ENCODE measurements at regions not wholly inside any gene's neighbourhood (a gene's known extent, or its start where the extent isn't known, plus 50 kb on each side); places are given as distances from the start of the nearest gene placed in this dataset.

DNA sequence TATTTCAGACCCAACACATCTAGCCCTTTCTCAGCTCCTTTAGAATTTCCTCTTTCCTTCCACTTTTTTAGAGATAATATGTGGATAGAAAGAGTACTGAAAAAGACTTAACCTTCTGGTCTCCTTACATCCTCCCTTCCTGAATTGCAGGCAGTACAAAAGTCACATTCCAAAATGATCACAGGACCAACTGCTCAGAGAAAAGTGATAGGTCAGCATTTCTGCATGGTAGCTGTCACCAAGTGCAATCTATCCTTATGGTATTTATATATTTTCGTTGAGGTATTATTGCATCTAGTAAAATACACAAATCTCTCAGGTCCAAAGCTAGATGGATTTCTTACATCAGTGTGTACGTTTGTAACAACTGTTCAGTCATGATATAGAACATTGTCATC lies 427.5 kb downstream of the LPIN1 start:
- Histone ChIP-seq H3K4me3 (no peak overlapping the region), H3K27ac (no peak overlapping the region), H3K36me3 (replicated peaks in 1 of 2; ENCODE audit: insufficient read depth in 1 of 2, low read depth in 2 of 2) (no peaks in the 10 kb centered on the region), H3K27me3 (no peaks in the 10 kb centered on the region), H3K9me3 (no peaks in the 10 kb centered on the region), H3K4me1 (peaks cover 4% of the 10 kb centered on the region)
- ATAC-seq, result no peak
- no peak for TF ChIP-seq POLR2A (IDR thresholded peaks at IDR 0.05)
- TF ChIP-seq, protein P1, sequence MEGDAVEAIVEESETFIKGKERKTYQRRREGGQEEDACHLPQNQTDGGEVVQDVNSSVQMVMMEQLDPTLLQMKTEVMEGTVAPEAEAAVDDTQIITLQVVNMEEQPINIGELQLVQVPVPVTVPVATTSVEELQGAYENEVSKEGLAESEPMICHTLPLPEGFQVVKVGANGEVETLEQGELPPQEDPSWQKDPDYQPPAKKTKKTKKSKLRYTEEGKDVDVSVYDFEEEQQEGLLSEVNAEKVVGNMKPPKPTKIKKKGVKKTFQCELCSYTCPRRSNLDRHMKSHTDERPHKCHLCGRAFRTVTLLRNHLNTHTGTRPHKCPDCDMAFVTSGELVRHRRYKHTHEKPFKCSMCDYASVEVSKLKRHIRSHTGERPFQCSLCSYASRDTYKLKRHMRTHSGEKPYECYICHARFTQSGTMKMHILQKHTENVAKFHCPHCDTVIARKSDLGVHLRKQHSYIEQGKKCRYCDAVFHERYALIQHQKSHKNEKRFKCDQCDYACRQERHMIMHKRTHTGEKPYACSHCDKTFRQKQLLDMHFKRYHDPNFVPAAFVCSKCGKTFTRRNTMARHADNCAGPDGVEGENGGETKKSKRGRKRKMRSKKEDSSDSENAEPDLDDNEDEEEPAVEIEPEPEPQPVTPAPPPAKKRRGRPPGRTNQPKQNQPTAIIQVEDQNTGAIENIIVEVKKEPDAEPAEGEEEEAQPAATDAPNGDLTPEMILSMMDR (IDR thresholded peaks at IDR 0.05), result no peak
- intact Hi-C loops (cut with DNase I), result no loop called here
- no peak for DNase-seq
- WGBS, 2 donors, result 66 to 67% methylated on average over 2 of the region's 2 CpGs

GRCh38 chr2:12175323-12175722 lies 428.9 kb downstream of the LPIN1 start:
- no peaks in the 10 kb centered on the region for H3K36me3 ChIP-seq (replicated peaks in 1 of 2; ENCODE audit: insufficient read depth in 1 of 2, low read depth in 2 of 2)
- 71 to 84% methylated on average over 2 of the region's 2 CpGs for WGBS, 2 donors
- DNase-seq, result no peak
- ATAC-seq, result no peak
- no peak overlapping the region for H3K4me3 ChIP-seq
- H3K27me3 ChIP-seq, result no peaks in the 10 kb centered on the region
- TF ChIP-seq POLR2A (IDR thresholded peaks at IDR 0.05), result no peak
- TF ChIP-seq, protein P1 (IDR thresholded peaks at IDR 0.05), result no peak
- intact Hi-C loops (cut with DNase I), result no loop called here
- no peak overlapping the region for H3K27ac ChIP-seq
- peaks cover 4% of the 10 kb centered on the region for H3K4me1 ChIP-seq
- no peaks in the 10 kb centered on the region for H3K9me3 ChIP-seq

GRCh38 chr2:12176623-12177454 lies 430.4 kb downstream of the LPIN1 start:
- Histone ChIP-seq H3K4me3 (no peak overlapping the region), H3K9me3 (no peaks in the 10 kb centered on the region), H3K4me1 (peaks cover 4% of the 10 kb centered on the region), H3K27ac (no peak overlapping the region), H3K27me3 (no peaks in the 10 kb centered on the region), H3K36me3 (replicated peaks in 1 of 2; ENCODE audit: insufficient read depth in 1 of 2, low read depth in 2 of 2) (no peaks in the 10 kb centered on the region)
- TF ChIP-seq, protein P1 (IDR thresholded peaks at IDR 0.05), result no peak
- no peak for TF ChIP-seq POLR2A (IDR thresholded peaks at IDR 0.05)
- 26 to 27% methylated on average over 9 of the region's 9 CpGs for WGBS, 2 donors
- peak in 3 of 4 donors; percentile 39 to 59 (median 39) for DNase-seq
- intact Hi-C loops (cut with DNase I), result no loop called here
- ATAC-seq, result peak; percentile 55

DNA sequence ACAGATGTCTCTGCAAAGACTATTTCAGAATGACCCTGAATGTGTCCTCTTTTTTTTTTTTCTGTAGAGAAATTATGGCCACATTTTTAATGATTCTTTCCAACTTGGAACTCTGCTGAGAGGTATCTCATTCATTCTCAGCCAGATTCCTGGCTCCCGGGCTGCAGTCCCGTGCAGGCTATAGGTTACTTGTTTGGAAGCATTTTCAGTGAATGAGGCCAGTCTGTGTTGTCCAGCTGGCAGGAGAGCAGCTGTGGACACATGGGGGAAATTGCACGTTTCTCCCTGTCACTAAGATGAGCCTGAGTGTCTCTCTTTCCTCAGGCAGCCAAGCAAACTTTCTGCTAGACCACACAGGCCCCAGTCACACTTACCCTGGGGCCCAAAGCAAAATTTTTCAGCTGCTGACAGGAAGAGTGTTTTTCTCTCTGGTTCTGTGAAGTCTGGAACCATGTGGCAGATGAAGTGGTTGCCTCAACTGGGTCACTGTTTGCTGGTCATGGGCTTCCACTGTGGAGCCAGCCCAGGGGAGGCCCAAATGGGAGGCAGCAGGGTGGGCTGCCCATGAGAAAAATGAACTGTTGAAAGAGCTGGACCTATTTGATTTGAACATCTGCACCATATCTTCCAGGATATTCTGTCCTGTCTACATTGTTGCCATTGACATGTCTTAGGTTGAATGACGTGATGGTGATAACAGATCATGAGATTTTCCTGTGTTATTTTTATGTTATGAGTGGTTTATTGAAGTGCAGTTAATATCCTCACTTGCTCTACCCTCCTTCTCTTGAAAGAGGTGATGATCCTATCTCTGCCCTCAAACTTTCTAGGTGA lies 431.2 kb downstream of the LPIN1 start:
- no peaks in the 10 kb centered on the region for H3K36me3 ChIP-seq (replicated peaks in 1 of 2; ENCODE audit: insufficient read depth in 1 of 2, low read depth in 2 of 2)
- peak in 3 of 4 donors; percentile 10 to 19 (median 17) for DNase-seq
- intact Hi-C loops (cut with DNase I), result no loop called here
- TF ChIP-seq, protein P1 (IDR thresholded peaks at IDR 0.05), result no peak
- TF ChIP-seq POLR2A (IDR thresholded peaks at IDR 0.05), result no peak
- no peaks in the 10 kb centered on the region for H3K27me3 ChIP-seq
- H3K9me3 ChIP-seq, result no peaks in the 10 kb centered on the region
- H3K4me3 ChIP-seq, result no peak overlapping the region
- WGBS, 2 donors, result 37 to 41% methylated on average over 4 of the region's 4 CpGs
- ATAC-seq, result peak; percentile 35
- H3K4me1 ChIP-seq, result peaks cover 4% of the 10 kb centered on the region
- no peak overlapping the region for H3K27ac ChIP-seq
